ENCODE measurements at regions not wholly inside any gene's neighbourhood (a gene's known extent, or its start where the extent isn't known, plus 50 kb on each side); places are given as distances from the start of the nearest gene placed in this dataset.
A peak's percentile ranks its signal among the peaks of the same experiment; 100 is the strongest.

DNA sequence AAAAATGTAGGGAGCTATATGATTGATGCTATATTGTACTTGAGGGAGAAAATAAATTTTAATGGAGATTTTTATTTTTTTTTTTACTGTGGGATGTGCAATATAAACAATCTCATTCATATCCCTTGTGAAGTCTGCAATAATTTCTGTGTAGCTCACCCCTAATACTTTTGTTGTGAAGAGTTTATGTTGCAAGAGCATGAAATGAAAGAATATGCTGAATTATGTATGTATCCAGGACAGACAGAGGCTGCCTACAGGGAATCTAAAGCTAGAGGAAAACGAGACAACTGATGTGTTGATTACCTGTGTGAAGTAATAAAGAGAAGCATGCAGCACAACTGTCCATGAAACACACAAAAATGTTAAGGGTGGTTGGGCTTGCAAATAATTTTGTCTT lies 643.3 kb downstream of the DCDC2C start:
- H3K9me3 ChIP-seq: no peaks in the 10 kb centered on the region
- H3K36me3 ChIP-seq: no peaks in the 10 kb centered on the region
- no peak overlapping the region for H3K27ac ChIP-seq
- no peaks in the 10 kb centered on the region for H3K4me1 ChIP-seq
- H3K4me3 ChIP-seq: no peak overlapping the region
- DNase-seq (ENCODE audit: low spot score in 2 of 2): no peak
- TF ChIP-seq POLR2AphosphoS5 (IDR thresholded peaks at IDR 0.05) (no peak), CTCF (IDR thresholded peaks at IDR 0.05) (no peak), POLR2A (IDR thresholded peaks at IDR 0.05) (no peak)
- intact Hi-C loops (cut with DNase I; ENCODE audit: low total_unique reads): no loop called here
- H3K27me3 ChIP-seq: no peaks in the 10 kb centered on the region

DNA sequence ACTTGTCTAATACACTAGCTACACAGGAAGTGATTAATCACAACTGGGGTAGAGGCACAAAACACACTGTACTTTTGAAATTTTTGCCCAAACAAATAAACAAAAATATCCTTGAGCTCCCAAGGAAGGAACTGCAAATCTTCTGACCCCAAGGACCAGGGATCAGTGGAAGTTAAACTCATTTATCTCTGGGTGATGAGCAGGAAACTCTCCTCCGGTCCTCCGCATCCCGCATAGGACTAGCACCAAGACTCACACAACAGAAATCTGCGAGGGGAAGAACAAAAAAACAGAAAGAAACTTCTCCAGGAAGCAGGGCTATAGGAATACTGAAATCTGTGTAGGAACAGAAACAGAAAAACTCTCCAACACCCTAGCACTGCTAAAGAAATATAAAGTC lies 650.3 kb downstream of the DCDC2C start:
- TF ChIP-seq POLR2AphosphoS5 (IDR thresholded peaks at IDR 0.05) (no peak), POLR2A (IDR thresholded peaks at IDR 0.05) (no peak), CTCF (IDR thresholded peaks at IDR 0.05) (no peak)
- intact Hi-C loops (cut with DNase I; ENCODE audit: low total_unique reads): no loop called here
- no peaks in the 10 kb centered on the region for H3K27me3 ChIP-seq
- no peaks in the 10 kb centered on the region for H3K4me1 ChIP-seq
- no peaks in the 10 kb centered on the region for H3K36me3 ChIP-seq
- no peak overlapping the region for H3K27ac ChIP-seq
- no peak for DNase-seq (ENCODE audit: low spot score in 2 of 2)
- no peaks in the 10 kb centered on the region for H3K9me3 ChIP-seq
- H3K4me3 ChIP-seq: no peak overlapping the region

DNA sequence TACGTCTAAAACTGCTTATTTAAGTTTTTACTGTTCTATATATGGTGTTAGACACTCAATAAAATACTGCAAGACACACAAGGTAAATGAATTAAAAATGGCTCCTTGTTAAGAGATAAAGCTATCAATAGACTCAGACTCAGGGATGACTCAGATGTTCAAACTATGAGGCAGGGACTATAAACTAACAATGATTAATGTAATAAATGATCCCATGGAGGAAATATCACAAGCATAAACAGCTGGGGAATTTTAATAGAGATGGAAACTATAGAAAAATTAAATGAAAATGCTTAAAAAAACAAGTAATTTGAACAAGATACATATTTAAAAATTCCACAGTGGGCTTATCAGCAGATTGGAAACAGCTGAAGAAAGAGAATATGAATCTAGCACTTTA lies 650.8 kb downstream of the DCDC2C start:
- TF ChIP-seq CTCF (IDR thresholded peaks at IDR 0.05): no peak
- no peak for TF ChIP-seq POLR2AphosphoS5 (IDR thresholded peaks at IDR 0.05)
- no peak for TF ChIP-seq POLR2A (IDR thresholded peaks at IDR 0.05)
- Histone ChIP-seq H3K4me1 (no peaks in the 10 kb centered on the region), H3K4me3 (no peak overlapping the region), H3K36me3 (no peaks in the 10 kb centered on the region), H3K27me3 (no peaks in the 10 kb centered on the region), H3K9me3 (no peaks in the 10 kb centered on the region), H3K27ac (no peak overlapping the region)
- intact Hi-C loops (cut with DNase I; ENCODE audit: low total_unique reads): no loop called here
- DNase-seq (ENCODE audit: low spot score in 2 of 2): no peak

- TF ChIP-seq POLR2A (IDR thresholded peaks at IDR 0.05) (no peak), CTCF (IDR thresholded peaks at IDR 0.05) (peak in 1 of 3 donors; percentile 37), POLR2AphosphoS5 (IDR thresholded peaks at IDR 0.05) (no peak)
- intact Hi-C loops (cut with DNase I; ENCODE audit: low total_unique reads): no loop called here
- H3K4me3 ChIP-seq: no peak overlapping the region
- no peaks in the 10 kb centered on the region for H3K4me1 ChIP-seq
- no peak for DNase-seq (ENCODE audit: low spot score in 2 of 2)
- H3K36me3 ChIP-seq: no peaks in the 10 kb centered on the region
- no peaks in the 10 kb centered on the region for H3K27me3 ChIP-seq
- H3K27ac ChIP-seq: no peak overlapping the region
- no peaks in the 10 kb centered on the region for H3K9me3 ChIP-seq
These were observed 651.3 kb downstream of the DCDC2C start for GRCh38 chr2:4354678-4355077.

GRCh38 chr2:4356109-4356508 lies 652.7 kb downstream of the DCDC2C start:
- intact Hi-C loops (cut with DNase I; ENCODE audit: low total_unique reads): no loop called here
- no peak overlapping the region for H3K27ac ChIP-seq
- DNase-seq (ENCODE audit: low spot score in 2 of 2): no peak
- H3K27me3 ChIP-seq: no peaks in the 10 kb centered on the region
- TF ChIP-seq POLR2A (IDR thresholded peaks at IDR 0.05): no peak
- no peak for TF ChIP-seq POLR2AphosphoS5 (IDR thresholded peaks at IDR 0.05)
- TF ChIP-seq CTCF (IDR thresholded peaks at IDR 0.05): no peak
- no peaks in the 10 kb centered on the region for H3K4me1 ChIP-seq
- no peaks in the 10 kb centered on the region for H3K9me3 ChIP-seq
- H3K4me3 ChIP-seq: no peak overlapping the region
- no peaks in the 10 kb centered on the region for H3K36me3 ChIP-seq

All from breast epithelium (tissue), 4 donors.